Endothelial cell of umbilical vein (primary cell): ENCODE measurements at regions not wholly inside any gene's neighbourhood (a gene's known extent, or its start where the extent isn't known, plus 50 kb on each side); places are given as distances from the start of the nearest gene placed in this dataset.

ENCODE experiments used
- CTCF ChIP-seq, 2 donors: IDR thresholded peaks; 1 replicate in 1 of 2; 2 replicates in 1 of 2; pipeline ENCODE4 v1.5.1; 2011; ENCODE audit warnings: low read length in 2 of 2, mild to moderate bottlenecking in 2 of 2, moderate library complexity in 2 of 2, control low read depth in 1 of 2, inconsistent platforms in 1 of 2, low read depth in 1 of 2; ENCODE audit not compliant: insufficient read depth in 1 of 2; ENCODE audit errors: extremely low read depth in 1 of 2
- EZH2 ChIP-seq: IDR thresholded peaks from 2 replicates; pipeline ENCODE4 v1.6.1; 2012; ENCODE audit warnings: borderline replicate concordance, low read depth, mild to moderate bottlenecking, moderate library complexity, low read length, inconsistent platforms; ENCODE audit not compliant: severe bottlenecking
- FOS ChIP-seq: IDR thresholded peaks from 2 replicates; pipeline ENCODE4 v1.6.1; 2011; ENCODE audit warnings: mild to moderate bottlenecking, low read length, moderate library complexity, borderline replicate concordance; ENCODE audit not compliant: insufficient read depth
- POLR2A ChIP-seq: IDR thresholded peaks from 2 replicates; pipeline ENCODE4 v1.6.1; 2012; ENCODE audit warnings: low read depth, mild to moderate bottlenecking, control low read depth, low read length
- POLR2AphosphoS5 ChIP-seq: IDR thresholded peaks from 2 replicates; pipeline ENCODE4 v1.6.1; 2012; ENCODE audit warnings: low read depth, mild to moderate bottlenecking, control low read depth, low read length, moderate library complexity; ENCODE audit not compliant: insufficient read depth
- TF ChIP-seq, protein P1 (sequence below): IDR thresholded peaks from 2 replicates; pipeline ENCODE4 v1.6.1; 2011; ENCODE audit not compliant: insufficient read depth, insufficient read length

- TF ChIP-seq CTCF (IDR thresholded peaks at IDR 0.05; ENCODE audit: extremely low read depth in 1 of 2, insufficient read depth in 1 of 2, low read depth in 1 of 2, low read length in 2 of 2), result no peak
- TF ChIP-seq POLR2A, result no peak
- no peak for TF ChIP-seq EZH2
- no peak for TF ChIP-seq POLR2AphosphoS5
- TF ChIP-seq, protein P1, sequence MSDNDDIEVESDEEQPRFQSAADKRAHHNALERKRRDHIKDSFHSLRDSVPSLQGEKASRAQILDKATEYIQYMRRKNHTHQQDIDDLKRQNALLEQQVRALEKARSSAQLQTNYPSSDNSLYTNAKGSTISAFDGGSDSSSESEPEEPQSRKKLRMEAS, result no peak
- TF ChIP-seq FOS, result no peak
Observed at GRCh38 chr13:58806401-58806800, 1174.9 kb downstream of the PCDH17 start.
